ENCODE measurements at regions not wholly inside any gene's neighbourhood (a gene's known extent, or its start where the extent isn't known, plus 50 kb on each side); places are given as distances from the start of the nearest gene placed in this dataset.

DNA sequence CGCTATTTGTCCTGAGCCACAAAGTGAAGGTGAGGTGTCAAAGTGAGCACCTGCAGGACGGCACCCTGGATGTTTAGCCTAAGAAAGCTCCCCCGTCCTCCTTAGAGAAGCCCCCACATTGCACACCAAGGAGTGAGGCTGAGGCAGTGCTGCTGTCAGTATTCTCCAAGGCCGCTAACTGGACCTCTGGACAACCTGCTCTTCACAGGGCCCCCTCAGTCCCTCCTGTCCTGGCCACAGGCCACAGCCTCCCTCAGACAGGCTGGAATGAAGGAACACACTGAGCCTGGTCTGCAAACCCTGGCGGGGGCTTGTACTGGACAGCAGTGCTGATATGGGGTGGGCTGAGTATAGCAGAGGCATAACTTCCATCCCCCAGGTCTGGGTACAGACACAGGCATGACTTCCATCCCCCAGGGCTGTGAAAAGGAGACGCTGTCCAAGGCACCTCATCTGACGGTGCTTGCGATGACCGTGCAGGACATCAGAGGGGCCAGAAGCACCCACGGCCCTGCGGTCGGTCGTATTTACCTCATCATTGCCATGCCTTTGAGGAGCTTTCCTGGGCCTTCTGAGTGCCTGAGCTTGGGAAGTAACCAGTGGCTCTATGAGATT lies 82.4 kb upstream of the DIO3 start:
- no peak for DNase-seq
- no peak for ATAC-seq (ENCODE audit: insufficient read depth, low FRiP score)

DNA sequence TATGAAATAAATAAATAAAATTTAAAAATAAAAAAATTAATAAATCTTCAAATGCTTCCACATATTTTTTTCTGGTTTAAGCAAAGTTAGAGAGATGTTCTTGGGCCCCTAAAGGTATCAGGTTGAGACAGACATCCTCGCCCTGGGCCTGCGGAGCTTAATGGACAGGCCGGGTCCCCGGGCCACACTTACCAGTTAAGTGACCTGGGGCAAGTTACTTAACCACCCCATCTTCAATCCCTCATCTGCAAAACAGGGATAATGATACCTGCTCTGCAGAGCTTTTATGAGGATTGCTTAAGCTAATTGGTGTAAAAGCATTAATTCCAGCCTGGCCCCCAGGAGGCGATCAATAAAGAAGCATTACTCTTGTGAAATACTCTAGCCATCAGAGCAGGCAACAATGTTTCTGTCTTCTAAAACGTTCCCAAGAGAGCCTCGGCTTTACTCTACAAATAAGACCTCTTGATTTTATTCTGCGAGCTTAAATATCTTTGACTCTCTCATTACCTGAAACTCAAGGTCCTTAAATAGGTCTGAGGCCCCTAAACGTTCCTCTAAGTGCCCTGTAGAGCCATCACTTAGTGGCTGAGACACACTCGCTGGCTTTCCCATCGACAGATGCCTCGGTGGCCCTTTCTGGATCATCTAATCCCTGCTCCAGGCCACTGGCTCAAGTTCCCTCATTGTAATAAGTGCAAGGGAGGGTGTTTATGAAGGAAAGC lies 81.1 kb upstream of the DIO3 start:
- no peak overlapping the region for H3K9ac ChIP-seq (ENCODE audit: insufficient read depth in 1 of 2, low read length in 2 of 2)
- ATAC-seq (ENCODE audit: insufficient read depth, low FRiP score) = no peak
- no peak overlapping the region for H3K4me3 ChIP-seq
- H3K36me3 ChIP-seq (ENCODE audit: control insufficient read depth in 4 of 4, insufficient read depth in 4 of 4, low read length in 4 of 4) = no peaks in the 10 kb centered on the region
- peaks cover 0 to 2% (median 0%) of the 10 kb centered on the region in 3 donors for H3K27me3 ChIP-seq (ENCODE audit: control insufficient read depth in 3 of 3, insufficient read depth in 3 of 3, low read length in 2 of 3)
- 72 to 82% methylated on average over 12 of the region's 12 CpGs for WGBS, 2 donors
- H3K9me3 ChIP-seq (ENCODE audit: control insufficient read depth in 4 of 4, insufficient read depth in 3 of 4, low read length in 3 of 4) = peaks cover 0 to 3% (median 0%) of the 10 kb centered on the region in 4 donors
- DNase-seq = no peak
- H3K4me1 ChIP-seq (ENCODE audit: control insufficient read depth in 5 of 5, insufficient read depth in 5 of 5, low read length in 5 of 5) = peaks cover 0 to 12% (median 6%) of the 10 kb centered on the region in 5 donors
- H3K27ac ChIP-seq (ENCODE audit: low read depth in 1 of 2, low read length in 1 of 2) = no peak overlapping the region
- TF ChIP-seq, protein P1, sequence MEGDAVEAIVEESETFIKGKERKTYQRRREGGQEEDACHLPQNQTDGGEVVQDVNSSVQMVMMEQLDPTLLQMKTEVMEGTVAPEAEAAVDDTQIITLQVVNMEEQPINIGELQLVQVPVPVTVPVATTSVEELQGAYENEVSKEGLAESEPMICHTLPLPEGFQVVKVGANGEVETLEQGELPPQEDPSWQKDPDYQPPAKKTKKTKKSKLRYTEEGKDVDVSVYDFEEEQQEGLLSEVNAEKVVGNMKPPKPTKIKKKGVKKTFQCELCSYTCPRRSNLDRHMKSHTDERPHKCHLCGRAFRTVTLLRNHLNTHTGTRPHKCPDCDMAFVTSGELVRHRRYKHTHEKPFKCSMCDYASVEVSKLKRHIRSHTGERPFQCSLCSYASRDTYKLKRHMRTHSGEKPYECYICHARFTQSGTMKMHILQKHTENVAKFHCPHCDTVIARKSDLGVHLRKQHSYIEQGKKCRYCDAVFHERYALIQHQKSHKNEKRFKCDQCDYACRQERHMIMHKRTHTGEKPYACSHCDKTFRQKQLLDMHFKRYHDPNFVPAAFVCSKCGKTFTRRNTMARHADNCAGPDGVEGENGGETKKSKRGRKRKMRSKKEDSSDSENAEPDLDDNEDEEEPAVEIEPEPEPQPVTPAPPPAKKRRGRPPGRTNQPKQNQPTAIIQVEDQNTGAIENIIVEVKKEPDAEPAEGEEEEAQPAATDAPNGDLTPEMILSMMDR (IDR thresholded peaks at IDR 0.05; ENCODE audit: control extremely low read depth, extremely low read depth) = no peak

More for the DNA sequence above, 82.4 kb upstream of the DIO3 start:
- Histone ChIP-seq H3K36me3 (ENCODE audit: control insufficient read depth in 4 of 4, insufficient read depth in 4 of 4, low read length in 4 of 4) (no peaks in the 10 kb centered on the region), H3K27ac (ENCODE audit: low read depth in 1 of 2, low read length in 1 of 2) (no peak overlapping the region), H3K9ac (ENCODE audit: insufficient read depth in 1 of 2, low read length in 2 of 2) (no peak overlapping the region), H3K4me1 (ENCODE audit: control insufficient read depth in 5 of 5, insufficient read depth in 5 of 5, low read length in 5 of 5) (peaks cover 0 to 14% (median 8%) of the 10 kb centered on the region in 5 donors), H3K27me3 (ENCODE audit: control insufficient read depth in 3 of 3, insufficient read depth in 3 of 3, low read length in 2 of 3) (peaks cover 0 to 2% (median 0%) of the 10 kb centered on the region in 3 donors), H3K9me3 (ENCODE audit: control insufficient read depth in 4 of 4, insufficient read depth in 3 of 4, low read length in 3 of 4) (peaks cover 0 to 3% (median 0%) of the 10 kb centered on the region in 4 donors), H3K4me3 (no peak overlapping the region)
- 92 to 95% methylated on average over 13 of the region's 13 CpGs for WGBS, 2 donors
- TF ChIP-seq, protein P1 (IDR thresholded peaks at IDR 0.05; ENCODE audit: control extremely low read depth, extremely low read depth) = no peak

DNA sequence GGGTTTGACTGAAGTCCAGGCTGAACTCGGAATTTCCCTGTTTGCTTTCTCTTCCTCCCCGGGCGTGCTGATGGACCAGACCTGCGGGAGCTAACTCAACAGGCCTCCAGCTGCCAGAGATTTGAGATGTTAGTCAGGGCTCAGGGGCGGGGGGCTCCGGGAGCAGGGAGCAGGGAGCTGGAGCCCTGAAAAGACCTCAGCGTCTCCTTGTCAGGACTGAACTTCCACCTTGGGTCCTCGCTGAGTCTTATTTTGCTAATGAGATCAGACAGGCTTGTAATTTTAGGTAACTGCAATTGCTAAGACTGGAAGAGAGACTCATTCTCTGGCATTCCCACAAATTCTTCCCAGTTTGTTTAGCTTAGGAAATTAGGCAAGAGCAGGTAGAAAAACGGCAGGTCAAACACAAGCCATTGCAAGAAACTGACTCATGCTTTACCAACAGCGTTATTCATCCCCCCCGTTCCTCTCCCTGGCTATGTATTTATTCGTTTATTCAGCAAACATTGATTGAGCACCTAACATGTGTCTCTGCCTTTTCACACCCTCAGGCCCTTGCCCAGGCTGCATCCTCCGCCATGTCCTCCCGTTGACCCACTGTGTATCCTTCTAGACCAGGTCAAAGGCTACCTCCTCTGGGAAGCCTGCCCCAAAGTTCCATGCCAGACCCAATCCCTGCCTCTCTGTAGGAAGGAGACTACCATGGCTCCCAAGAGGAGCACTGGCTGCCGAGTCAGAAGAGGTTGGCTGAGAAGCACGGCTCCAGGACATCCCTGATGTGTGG lies 80.4 kb upstream of the DIO3 start:
- 54 to 69% methylated on average over 16 of the region's 16 CpGs for WGBS, 2 donors
- ATAC-seq (ENCODE audit: insufficient read depth, low FRiP score) = no peak
- Histone ChIP-seq H3K4me3 (no peak overlapping the region), H3K36me3 (ENCODE audit: control insufficient read depth in 4 of 4, insufficient read depth in 4 of 4, low read length in 4 of 4) (no peaks in the 10 kb centered on the region), H3K27me3 (ENCODE audit: control insufficient read depth in 3 of 3, insufficient read depth in 3 of 3, low read length in 2 of 3) (peaks cover 0 to 2% (median 0%) of the 10 kb centered on the region in 3 donors), H3K9ac (ENCODE audit: insufficient read depth in 1 of 2, low read length in 2 of 2) (no peak overlapping the region), H3K27ac (ENCODE audit: low read depth in 1 of 2, low read length in 1 of 2) (no peak overlapping the region), H3K4me1 (ENCODE audit: control insufficient read depth in 5 of 5, insufficient read depth in 5 of 5, low read length in 5 of 5) (peaks cover 0 to 7% (median 4%) of the 10 kb centered on the region in 5 donors), H3K9me3 (ENCODE audit: control insufficient read depth in 4 of 4, insufficient read depth in 3 of 4, low read length in 3 of 4) (peaks cover 0 to 3% (median 0%) of the 10 kb centered on the region in 4 donors)
- TF ChIP-seq, protein P1 (IDR thresholded peaks at IDR 0.05; ENCODE audit: control extremely low read depth, extremely low read depth) = no peak
- no peak for DNase-seq
